ENCODE measurements at regions not wholly inside any gene's neighbourhood (a gene's known extent, or its start where the extent isn't known, plus 50 kb on each side); places are given as distances from the start of the nearest gene placed in this dataset.

- TF ChIP-seq, protein P1, sequence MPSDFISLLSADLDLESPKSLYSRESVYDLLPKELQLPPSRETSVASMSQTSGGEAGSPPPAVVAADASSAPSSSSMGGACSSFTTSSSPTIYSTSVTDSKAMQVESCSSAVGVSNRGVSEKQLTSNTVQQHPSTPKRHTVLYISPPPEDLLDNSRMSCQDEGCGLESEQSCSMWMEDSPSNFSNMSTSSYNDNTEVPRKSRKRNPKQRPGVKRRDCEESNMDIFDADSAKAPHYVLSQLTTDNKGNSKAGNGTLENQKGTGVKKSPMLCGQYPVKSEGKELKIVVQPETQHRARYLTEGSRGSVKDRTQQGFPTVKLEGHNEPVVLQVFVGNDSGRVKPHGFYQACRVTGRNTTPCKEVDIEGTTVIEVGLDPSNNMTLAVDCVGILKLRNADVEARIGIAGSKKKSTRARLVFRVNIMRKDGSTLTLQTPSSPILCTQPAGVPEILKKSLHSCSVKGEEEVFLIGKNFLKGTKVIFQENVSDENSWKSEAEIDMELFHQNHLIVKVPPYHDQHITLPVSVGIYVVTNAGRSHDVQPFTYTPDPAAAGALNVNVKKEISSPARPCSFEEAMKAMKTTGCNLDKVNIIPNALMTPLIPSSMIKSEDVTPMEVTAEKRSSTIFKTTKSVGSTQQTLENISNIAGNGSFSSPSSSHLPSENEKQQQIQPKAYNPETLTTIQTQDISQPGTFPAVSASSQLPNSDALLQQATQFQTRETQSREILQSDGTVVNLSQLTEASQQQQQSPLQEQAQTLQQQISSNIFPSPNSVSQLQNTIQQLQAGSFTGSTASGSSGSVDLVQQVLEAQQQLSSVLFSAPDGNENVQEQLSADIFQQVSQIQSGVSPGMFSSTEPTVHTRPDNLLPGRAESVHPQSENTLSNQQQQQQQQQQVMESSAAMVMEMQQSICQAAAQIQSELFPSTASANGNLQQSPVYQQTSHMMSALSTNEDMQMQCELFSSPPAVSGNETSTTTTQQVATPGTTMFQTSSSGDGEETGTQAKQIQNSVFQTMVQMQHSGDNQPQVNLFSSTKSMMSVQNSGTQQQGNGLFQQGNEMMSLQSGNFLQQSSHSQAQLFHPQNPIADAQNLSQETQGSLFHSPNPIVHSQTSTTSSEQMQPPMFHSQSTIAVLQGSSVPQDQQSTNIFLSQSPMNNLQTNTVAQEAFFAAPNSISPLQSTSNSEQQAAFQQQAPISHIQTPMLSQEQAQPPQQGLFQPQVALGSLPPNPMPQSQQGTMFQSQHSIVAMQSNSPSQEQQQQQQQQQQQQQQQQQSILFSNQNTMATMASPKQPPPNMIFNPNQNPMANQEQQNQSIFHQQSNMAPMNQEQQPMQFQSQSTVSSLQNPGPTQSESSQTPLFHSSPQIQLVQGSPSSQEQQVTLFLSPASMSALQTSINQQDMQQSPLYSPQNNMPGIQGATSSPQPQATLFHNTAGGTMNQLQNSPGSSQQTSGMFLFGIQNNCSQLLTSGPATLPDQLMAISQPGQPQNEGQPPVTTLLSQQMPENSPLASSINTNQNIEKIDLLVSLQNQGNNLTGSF (CRISPR knock-in tag; IDR thresholded peaks at IDR 0.05) = no peak
- TF ChIP-seq CERS6 (CRISPR knock-in tag; IDR thresholded peaks at IDR 0.05) (no peak), POLR2G (IDR thresholded peaks at IDR 0.05; ENCODE audit: low read depth, low read length) (no peak), NFE2 (CRISPR knock-in tag; IDR thresholded peaks at IDR 0.05) (no peak), ZNF609 (CRISPR knock-in tag; IDR thresholded peaks at IDR 0.05; ENCODE audit: borderline replicate concordance) (no peak)
These were observed 174.2 kb downstream of the MCHR2 start (continued) for GRCh38 chr6:99819853-99820252.
